NCI-H2227 treated with DMSO at 0.1 percent for 48 hours (cell line): ENCODE measurements at regions not wholly inside any gene's neighbourhood (a gene's known extent, or its start where the extent isn't known, plus 50 kb on each side); places are given as distances from the start of the nearest gene placed in this dataset.
"Not testable (repeated sequence)": the region's sequence is repeated elsewhere in the genome, so short reads cannot be mapped to it uniquely, and the experiment has no call there.

Experiments
- DNase-seq: peaks from one replicate; lab custom pipeline; 2025; lab: John Stamatoyannopoulos, UW

- DNase-seq = no peak
Observed at GRCh38 chr1:104322131-104322530, 572.4 kb downstream of the AMY1C start.

GRCh38 chr1:104329278-104329677 is 579.6 kb downstream of the AMY1C start:
- DNase-seq = no peak

- no peak for DNase-seq
Observed at GRCh38 chr1:104331763-104332162, 582.1 kb downstream of the AMY1C start.

GRCh38 chr1:104337927-104338326 is 588.2 kb downstream of the AMY1C start:
- DNase-seq = not testable (repeated sequence)

GRCh38 chr1:104341944-104342343 is 592.2 kb downstream of the AMY1C start:
- DNase-seq = no peak

GRCh38 chr1:104348277-104348676 is 598.6 kb downstream of the AMY1C start:
- DNase-seq = no peak

GRCh38 chr1:104353580-104353979 is 603.9 kb downstream of the AMY1C start:
- DNase-seq = no peak

GRCh38 chr1:104358086-104358485 is 608.4 kb downstream of the AMY1C start:
- no peak for DNase-seq

- no peak for DNase-seq
Observed at GRCh38 chr1:104358621-104359020, 608.9 kb downstream of the AMY1C start.

GRCh38 chr1:104378414-104378813 is 628.7 kb downstream of the AMY1C start:
- DNase-seq = no peak

GRCh38 chr1:104380003-104380402 is 630.3 kb downstream of the AMY1C start:
- no peak for DNase-seq

- DNase-seq = no peak
Observed at GRCh38 chr1:104387716-104388508, 638.2 kb downstream of the AMY1C start.

GRCh38 chr1:104392552-104392951 is 642.9 kb downstream of the AMY1C start:
- no peak for DNase-seq

GRCh38 chr1:104402178-104402577 is 652.5 kb downstream of the AMY1C start:
- no peak for DNase-seq

- DNase-seq = no peak
Observed at GRCh38 chr1:104403883-104404282, 654.2 kb downstream of the AMY1C start.

GRCh38 chr1:104406728-104407127 is 657.0 kb downstream of the AMY1C start:
- no peak for DNase-seq

GRCh38 chr1:104408268-104408667 is 658.6 kb downstream of the AMY1C start:
- DNase-seq = no peak

- DNase-seq = no peak
Observed at GRCh38 chr1:104435255-104435654, 685.6 kb downstream of the AMY1C start.

GRCh38 chr1:104440011-104440410 is 690.3 kb downstream of the AMY1C start:
- DNase-seq = no peak

GRCh38 chr1:104456724-104457123 is 707.0 kb downstream of the AMY1C start:
- DNase-seq = no peak

- DNase-seq = no peak
Observed at GRCh38 chr1:104459886-104460285, 710.2 kb downstream of the AMY1C start.

GRCh38 chr1:104460880-104461279 is 711.2 kb downstream of the AMY1C start:
- no peak for DNase-seq

GRCh38 chr1:104463126-104463697 is 713.5 kb downstream of the AMY1C start:
- no peak for DNase-seq

GRCh38 chr1:104466068-104466467 is 716.4 kb downstream of the AMY1C start:
- DNase-seq = no peak
